ENCODE measurements at regions not wholly inside any gene's neighbourhood (a gene's known extent, or its start where the extent isn't known, plus 50 kb on each side); places are given as distances from the start of the nearest gene placed in this dataset.

- no peaks in the 10 kb centered on the region for H3K4me1 ChIP-seq (ENCODE audit: control insufficient read depth in 1 of 2, insufficient read depth in 1 of 2, low read depth in 1 of 2, low read length in 1 of 2)
- H3K4me3 ChIP-seq (ENCODE audit: low read depth in 1 of 2, low read length in 1 of 2) = no peak overlapping the region
- no peak overlapping the region for H3K27ac ChIP-seq
- TF ChIP-seq, protein P1, sequence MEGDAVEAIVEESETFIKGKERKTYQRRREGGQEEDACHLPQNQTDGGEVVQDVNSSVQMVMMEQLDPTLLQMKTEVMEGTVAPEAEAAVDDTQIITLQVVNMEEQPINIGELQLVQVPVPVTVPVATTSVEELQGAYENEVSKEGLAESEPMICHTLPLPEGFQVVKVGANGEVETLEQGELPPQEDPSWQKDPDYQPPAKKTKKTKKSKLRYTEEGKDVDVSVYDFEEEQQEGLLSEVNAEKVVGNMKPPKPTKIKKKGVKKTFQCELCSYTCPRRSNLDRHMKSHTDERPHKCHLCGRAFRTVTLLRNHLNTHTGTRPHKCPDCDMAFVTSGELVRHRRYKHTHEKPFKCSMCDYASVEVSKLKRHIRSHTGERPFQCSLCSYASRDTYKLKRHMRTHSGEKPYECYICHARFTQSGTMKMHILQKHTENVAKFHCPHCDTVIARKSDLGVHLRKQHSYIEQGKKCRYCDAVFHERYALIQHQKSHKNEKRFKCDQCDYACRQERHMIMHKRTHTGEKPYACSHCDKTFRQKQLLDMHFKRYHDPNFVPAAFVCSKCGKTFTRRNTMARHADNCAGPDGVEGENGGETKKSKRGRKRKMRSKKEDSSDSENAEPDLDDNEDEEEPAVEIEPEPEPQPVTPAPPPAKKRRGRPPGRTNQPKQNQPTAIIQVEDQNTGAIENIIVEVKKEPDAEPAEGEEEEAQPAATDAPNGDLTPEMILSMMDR (IDR thresholded peaks at IDR 0.05) = no peak
- H3K9me3 ChIP-seq = peaks cover 3% of the 10 kb centered on the region
- no peaks in the 10 kb centered on the region for H3K27me3 ChIP-seq
- no peaks in the 10 kb centered on the region for H3K36me3 ChIP-seq
Measured at GRCh38 chr5:104130320-104130719, 567.7 kb upstream of the NUDT12 start.

DNA sequence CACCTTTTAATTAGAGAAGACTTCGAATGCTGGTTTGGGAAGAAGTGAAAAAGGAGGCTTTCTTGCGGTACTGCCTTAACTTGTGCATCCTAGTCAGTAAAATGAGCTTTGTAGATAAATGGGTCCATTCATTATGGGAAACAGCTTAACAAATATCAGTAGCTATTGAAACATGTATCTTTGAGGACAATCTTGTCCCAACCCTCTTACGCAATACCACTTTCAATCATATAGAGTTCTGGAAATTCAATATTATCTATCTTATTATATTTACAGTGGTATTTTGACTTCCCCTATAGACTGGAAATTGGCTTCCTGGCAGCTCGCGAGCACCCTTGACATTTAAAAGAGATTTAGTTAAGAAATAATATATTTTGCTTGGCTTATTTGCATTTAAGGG, 565.8 kb upstream of the NUDT12 start:
- TF ChIP-seq, protein P1 (IDR thresholded peaks at IDR 0.05) = no peak
- no peaks in the 10 kb centered on the region for H3K4me1 ChIP-seq (ENCODE audit: control insufficient read depth in 1 of 2, insufficient read depth in 1 of 2, low read depth in 1 of 2, low read length in 1 of 2)
- no peaks in the 10 kb centered on the region for H3K27me3 ChIP-seq
- no peaks in the 10 kb centered on the region for H3K36me3 ChIP-seq
- H3K9me3 ChIP-seq = peaks cover 3% of the 10 kb centered on the region
- no peak overlapping the region for H3K4me3 ChIP-seq (ENCODE audit: low read depth in 1 of 2, low read length in 1 of 2)
- no peak overlapping the region for H3K27ac ChIP-seq

GRCh38 chr5:104126980-104127379, 564.4 kb upstream of the NUDT12 start:
- no peak overlapping the region for H3K27ac ChIP-seq
- peaks cover 3% of the 10 kb centered on the region for H3K9me3 ChIP-seq
- H3K4me3 ChIP-seq (ENCODE audit: low read depth in 1 of 2, low read length in 1 of 2) = no peak overlapping the region
- TF ChIP-seq, protein P1 (IDR thresholded peaks at IDR 0.05) = no peak
- H3K4me1 ChIP-seq (ENCODE audit: control insufficient read depth in 1 of 2, insufficient read depth in 1 of 2, low read depth in 1 of 2, low read length in 1 of 2) = no peaks in the 10 kb centered on the region
- H3K36me3 ChIP-seq = no peaks in the 10 kb centered on the region
- H3K27me3 ChIP-seq = no peaks in the 10 kb centered on the region

GRCh38 chr5:104119529-104119928, 556.9 kb upstream of the NUDT12 start:
- H3K27ac ChIP-seq = no peak overlapping the region
- H3K36me3 ChIP-seq = no peaks in the 10 kb centered on the region
- H3K9me3 ChIP-seq = no peaks in the 10 kb centered on the region
- TF ChIP-seq, protein P1 (IDR thresholded peaks at IDR 0.05) = no peak
- H3K4me3 ChIP-seq (ENCODE audit: low read depth in 1 of 2, low read length in 1 of 2) = no peak overlapping the region
- H3K27me3 ChIP-seq = no peaks in the 10 kb centered on the region
- no peaks in the 10 kb centered on the region for H3K4me1 ChIP-seq (ENCODE audit: control insufficient read depth in 1 of 2, insufficient read depth in 1 of 2, low read depth in 1 of 2, low read length in 1 of 2)

DNA sequence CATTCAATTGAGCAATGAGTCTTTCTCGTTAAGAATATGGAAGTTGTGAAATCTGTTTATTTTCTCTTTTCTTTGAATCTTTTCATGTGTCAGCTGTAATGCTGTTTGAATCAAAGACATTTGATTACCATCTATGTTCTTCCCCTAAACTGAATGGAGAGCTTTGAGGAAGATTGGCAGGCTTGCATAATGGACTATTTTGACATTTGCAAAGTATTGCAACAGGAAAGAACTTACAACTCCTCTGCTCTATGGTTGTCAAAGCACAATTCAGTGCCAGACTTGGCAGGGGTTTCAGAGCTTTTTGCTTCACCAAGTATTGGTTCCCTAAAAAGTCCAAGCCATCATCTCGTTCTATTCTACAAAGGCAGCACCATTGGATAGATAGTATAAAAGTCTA, 549.0 kb upstream of the NUDT12 start:
- Histone ChIP-seq H3K27ac (no peak overlapping the region), H3K9me3 (peaks cover 3% of the 10 kb centered on the region), H3K4me3 (ENCODE audit: low read depth in 1 of 2, low read length in 1 of 2) (no peak overlapping the region), H3K27me3 (no peaks in the 10 kb centered on the region), H3K4me1 (ENCODE audit: control insufficient read depth in 1 of 2, insufficient read depth in 1 of 2, low read depth in 1 of 2, low read length in 1 of 2) (peaks cover 0 to 9% of the 10 kb centered on the region in 2 experiments), H3K36me3 (no peaks in the 10 kb centered on the region)
- TF ChIP-seq, protein P1 (IDR thresholded peaks at IDR 0.05) = no peak

DNA sequence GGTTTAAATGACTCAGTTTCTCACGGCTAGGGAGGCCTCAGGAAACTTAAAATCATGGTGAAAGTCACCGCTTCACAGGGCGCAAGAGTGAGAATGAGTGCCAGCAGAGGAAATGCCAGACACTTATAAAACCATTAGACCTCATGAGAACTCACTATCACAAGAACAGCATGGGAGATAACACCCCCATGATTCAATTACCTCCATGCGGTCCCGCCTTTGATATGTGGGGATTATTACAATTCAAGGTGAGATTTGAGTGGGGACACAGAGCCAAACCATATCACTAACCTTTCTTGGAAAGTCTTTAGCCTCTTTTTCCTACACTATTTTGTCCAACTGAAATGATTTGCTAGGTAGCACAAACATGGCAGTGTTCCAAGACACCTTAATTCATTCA, 533.9 kb upstream of the NUDT12 start:
- H3K9me3 ChIP-seq = no peaks in the 10 kb centered on the region
- H3K4me3 ChIP-seq (ENCODE audit: low read depth in 1 of 2, low read length in 1 of 2) = no peak overlapping the region
- no peaks in the 10 kb centered on the region for H3K4me1 ChIP-seq (ENCODE audit: control insufficient read depth in 1 of 2, insufficient read depth in 1 of 2, low read depth in 1 of 2, low read length in 1 of 2)
- no peak overlapping the region for H3K27ac ChIP-seq
- no peaks in the 10 kb centered on the region for H3K27me3 ChIP-seq
- H3K36me3 ChIP-seq = no peaks in the 10 kb centered on the region
- TF ChIP-seq, protein P1 (IDR thresholded peaks at IDR 0.05) = no peak

All from neutrophil (primary cell).